GM12872 (cell line): ENCODE measurements at regions not wholly inside any gene's neighbourhood (a gene's known extent, or its start where the extent isn't known, plus 50 kb on each side); places are given as distances from the start of the nearest gene placed in this dataset.
A peak's percentile ranks its signal among the peaks of the same experiment; 100 is the strongest.

Source experiments
- CTCF ChIP-seq: IDR thresholded peaks from 3 replicates; pipeline ENCODE4 v1.5.1; 2011; ENCODE audit warnings: low read depth, mild to moderate bottlenecking, low read length, moderate library complexity; ENCODE audit not compliant: insufficient read depth

GRCh38 chr5:89934069-89934468, 475.5 kb downstream of the CETN3 start:
- TF ChIP-seq CTCF: no peak

GRCh38 chr5:89932771-89933181, 476.8 kb downstream of the CETN3 start:
- TF ChIP-seq CTCF: no peak

GRCh38 chr5:89930591-89931392, 478.8 kb downstream of the CETN3 start:
- no peak for TF ChIP-seq CTCF

GRCh38 chr5:89929834-89930233, 479.7 kb downstream of the CETN3 start:
- no peak for TF ChIP-seq CTCF

- 0 out of 3 replicates have a peak, but pooled peaks have one; percentile 7 for TF ChIP-seq CTCF
Observed at GRCh38 chr5:89929173-89929572, 480.4 kb downstream of the CETN3 start.

- TF ChIP-seq CTCF: no peak
Observed at GRCh38 chr5:89922161-89922560, 487.4 kb downstream of the CETN3 start.

- no peak for TF ChIP-seq CTCF
Observed at GRCh38 chr5:89917112-89917511, 492.4 kb downstream of the CETN3 start.

- no peak for TF ChIP-seq CTCF
Observed at GRCh38 chr5:89916131-89916530, 493.4 kb downstream of the CETN3 start.
